ENCODE measurements at regions not wholly inside any gene's neighbourhood (a gene's known extent, or its start where the extent isn't known, plus 50 kb on each side); places are given as distances from the start of the nearest gene placed in this dataset.

GRCh38 chr4:27716693-27717430 is 856.2 kb downstream of the STIM2 start:
- TF ChIP-seq CTCF (IDR thresholded peaks at IDR 0.05) (no peak), POLR2AphosphoS5 (IDR thresholded peaks at IDR 0.05) (no peak), POLR2A (IDR thresholded peaks at IDR 0.05) (no peak), EP300 (IDR thresholded peaks at IDR 0.05) (no peak)
